Thyroid gland (tissue), 4 donors: ENCODE measurements at regions not wholly inside any gene's neighbourhood (a gene's known extent, or its start where the extent isn't known, plus 50 kb on each side); places are given as distances from the start of the nearest gene placed in this dataset.

Experiments used
- CTCF ChIP-seq, 6 experiments: fragments of 200-600 bp in 3 of 6; fragments of 450-650 bp in 3 of 6; sonication (generic) in 3 of 6; IDR thresholded peaks; one replicate each; pipeline ENCODE4 v1.5.1; 2016 to 2019; ENCODE audit warnings: antibody characterized with exemption in 6 of 6, mild to moderate bottlenecking in 2 of 6, inconsistent platforms in 1 of 6, moderate library complexity in 1 of 6
- POLR2A ChIP-seq, 2 donors: fragments of 450-650 bp; IDR thresholded peaks; one replicate each; pipeline ENCODE4 v1.6.1; 2017; ENCODE audit warnings: antibody characterized with exemption in 2 of 2, mild to moderate bottlenecking in 2 of 2, moderate library complexity in 1 of 2

GRCh38 chr9:135299239-135299590, 180.4 kb upstream of the PPP1R26 start:
- TF ChIP-seq POLR2A (IDR thresholded peaks at IDR 0.05) (no peak), CTCF (IDR thresholded peaks at IDR 0.05) (no peak)
